Coronary artery (tissue), 2 donors: ENCODE measurements at regions not wholly inside any gene's neighbourhood (a gene's known extent, or its start where the extent isn't known, plus 50 kb on each side); places are given as distances from the start of the nearest gene placed in this dataset.

Experiments
- DNase-seq: peaks from one replicate; pipeline ENCODE4 v3.0.0-alpha.2; 2017; ENCODE audit warnings: low spot score
- H3K27ac ChIP-seq, 2 donors: fragments of 200-600 bp; sonication (generic); one replicate each; pipeline ENCODE4 v1.5.1; 2016 to 2019
- H3K4me3 ChIP-seq: fragments of 200-600 bp; sonication (generic); 2 replicates; pipeline ENCODE4 v1.5.1; 2016; ENCODE audit warnings: mild to moderate bottlenecking, moderate library complexity
- CTCF ChIP-seq: fragments of 200-600 bp; sonication (generic); IDR thresholded peaks from one replicate; pipeline ENCODE4 v1.5.1; 2019; ENCODE audit warnings: antibody characterized with exemption

DNA sequence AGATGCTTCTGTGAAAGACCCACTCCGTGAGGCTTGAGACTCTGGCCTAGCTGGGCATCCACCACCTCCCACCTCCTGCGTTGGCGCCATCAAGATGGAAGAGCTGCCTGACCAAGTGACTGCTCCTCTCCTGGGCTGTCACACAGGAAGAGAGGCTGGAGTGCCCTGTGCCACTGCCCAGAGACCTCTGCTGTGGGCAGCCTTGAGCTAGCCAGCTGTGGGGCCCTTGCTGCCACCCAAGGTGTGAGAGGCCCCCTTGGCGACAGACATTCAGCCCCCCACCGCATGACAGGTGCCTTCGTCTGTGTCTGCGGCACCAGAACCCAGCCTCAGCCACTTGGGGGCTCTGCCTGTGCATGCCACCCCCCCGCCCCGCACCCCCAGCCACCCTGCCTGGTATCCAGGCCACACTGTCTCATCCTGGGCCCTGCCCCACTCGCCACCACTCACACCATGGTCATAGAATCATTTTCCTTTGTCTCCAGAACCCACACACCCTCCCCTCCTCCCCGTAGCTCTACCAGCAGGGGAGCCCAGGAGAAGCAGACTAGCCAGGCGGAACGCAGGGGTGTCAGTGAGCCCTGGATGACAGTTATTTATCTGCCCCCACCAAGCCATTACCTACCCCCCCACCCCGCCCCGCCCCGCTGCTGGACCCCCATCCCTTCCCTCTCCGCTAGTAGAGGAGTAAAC lies 120.9 kb upstream of the LHX1 start:
- H3K4me3 ChIP-seq = no peak overlapping the region

GRCh38 chr17:36816907-36817288 lies 120.4 kb upstream of the LHX1 start:
- TF ChIP-seq CTCF = no peak
- DNase-seq = no peak
- Histone ChIP-seq H3K27ac (no peak overlapping the region), H3K4me3 (no peak overlapping the region)

More for the DNA sequence above, 120.9 kb upstream of the LHX1 start:
- DNase-seq = no peak
- TF ChIP-seq CTCF = no peak
- H3K27ac ChIP-seq = no peak overlapping the region

DNA sequence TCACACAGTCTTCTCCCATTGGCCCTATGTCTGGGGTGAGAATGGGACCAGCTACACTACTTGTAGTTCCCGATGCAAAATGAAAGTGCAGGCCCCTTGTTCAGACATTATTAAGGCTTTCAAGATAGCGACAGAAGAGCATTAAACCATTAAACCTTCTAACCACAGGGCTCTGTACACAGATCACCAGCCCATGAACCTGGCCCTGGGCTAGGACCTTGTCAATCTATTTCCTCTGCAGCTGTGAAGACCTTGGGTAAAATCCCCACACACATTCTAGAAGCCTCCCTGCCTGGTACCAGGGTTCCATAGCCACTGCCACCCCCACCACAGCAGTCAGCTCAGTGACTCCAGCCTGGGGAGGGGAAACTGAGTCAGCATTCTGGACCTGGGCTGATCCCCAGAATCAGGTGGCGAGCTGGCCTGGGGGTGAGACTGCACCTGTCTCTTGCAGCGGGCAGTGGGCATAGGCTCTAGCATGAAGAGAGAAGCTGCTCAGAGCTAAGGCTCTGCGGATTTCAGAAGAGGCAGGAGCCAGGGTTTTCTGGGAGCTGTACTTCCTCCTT lies 119.7 kb upstream of the LHX1 start:
- TF ChIP-seq CTCF = no peak
- Histone ChIP-seq H3K27ac (no peak overlapping the region), H3K4me3 (no peak overlapping the region)
- no peak for DNase-seq

DNA sequence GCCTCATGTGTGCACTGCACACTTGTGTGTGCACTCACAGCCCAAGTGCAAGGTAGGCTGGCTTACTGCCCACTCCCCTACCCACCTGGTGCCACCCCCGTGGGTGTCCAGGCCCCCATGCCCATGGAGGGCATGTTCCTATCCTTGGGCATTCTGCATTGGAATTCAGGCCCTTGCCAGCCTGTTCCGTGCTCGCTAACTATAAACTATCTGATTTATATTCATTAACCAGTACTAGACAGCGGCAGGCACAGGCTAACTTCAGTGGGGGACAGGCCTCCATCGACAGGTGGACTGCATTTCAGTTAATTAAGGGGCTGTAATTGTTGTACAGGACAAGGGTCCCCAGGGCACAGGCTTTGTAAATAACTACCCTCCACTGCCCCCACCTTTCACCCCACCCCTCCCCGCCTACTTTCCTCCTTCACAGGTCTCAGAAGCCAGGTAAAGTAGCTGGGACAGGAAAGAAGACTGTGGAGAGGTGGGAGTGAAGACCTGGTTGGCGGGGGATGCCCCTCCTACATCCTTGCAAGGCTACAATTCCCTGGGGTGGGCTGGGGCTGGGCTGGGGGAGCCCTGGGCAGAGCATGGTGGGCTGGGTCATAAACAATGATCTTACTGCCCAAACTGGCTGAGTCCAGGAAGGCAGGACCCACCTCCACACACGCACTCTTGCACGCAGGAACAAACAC lies 119.0 kb upstream of the LHX1 start:
- no peak overlapping the region for H3K27ac ChIP-seq
- TF ChIP-seq CTCF = no peak

DNA sequence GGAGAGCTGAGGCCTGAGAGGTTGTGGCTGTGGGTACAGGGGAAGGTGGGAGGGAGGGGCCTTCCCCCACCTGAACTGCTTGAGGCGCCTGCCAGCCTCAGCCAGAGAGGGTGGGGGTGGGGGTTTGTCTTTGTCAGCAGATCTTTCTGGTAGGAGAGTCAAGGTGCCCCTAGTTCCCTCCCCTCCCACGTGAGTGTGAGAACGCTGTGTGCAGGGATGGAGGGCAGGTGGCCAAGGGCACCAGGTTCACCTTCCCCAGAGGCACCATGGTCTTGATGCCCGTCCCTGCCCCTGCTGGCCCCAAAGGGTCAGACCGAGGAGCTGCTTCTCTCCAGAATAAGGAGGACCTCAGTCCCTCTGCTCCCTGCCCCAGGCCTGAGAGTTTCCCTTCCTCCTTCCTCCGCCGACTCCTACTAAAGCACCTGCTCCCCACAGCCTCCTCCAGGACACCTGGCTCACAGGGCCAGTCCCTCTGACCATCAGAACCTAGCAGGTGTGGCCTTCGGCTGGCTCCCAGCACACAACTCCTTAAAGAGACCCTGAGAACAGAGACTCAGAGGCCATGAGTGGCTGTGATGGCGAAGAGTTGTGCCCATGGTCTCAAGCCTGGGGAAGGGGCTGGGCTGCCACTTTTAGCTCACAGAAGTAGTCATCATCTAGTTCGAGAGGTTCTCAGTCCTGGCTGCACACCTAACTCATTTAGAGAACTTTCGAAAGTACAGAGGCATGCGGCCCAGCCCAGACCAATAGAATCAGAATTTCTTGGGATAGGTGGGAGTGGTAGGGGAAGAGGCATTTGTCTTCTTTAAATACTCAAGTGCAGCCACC lies 113.2 kb upstream of the LHX1 start:
- no peak for TF ChIP-seq CTCF
- DNase-seq = no peak

More for the DNA sequence above, 119.0 kb upstream of the LHX1 start:
- H3K4me3 ChIP-seq = no peak overlapping the region
- DNase-seq = no peak

GRCh38 chr17:36824678-36825101 lies 112.6 kb upstream of the LHX1 start:
- Histone ChIP-seq H3K27ac (no peak overlapping the region), H3K4me3 (no peak overlapping the region)
- TF ChIP-seq CTCF = no peak
- DNase-seq = no peak

More for the DNA sequence above, 113.2 kb upstream of the LHX1 start:
- H3K4me3 ChIP-seq = no peak overlapping the region
- H3K27ac ChIP-seq = no peak overlapping the region
